NT2/D1 (cell line): ENCODE measurements at regions not wholly inside any gene's neighbourhood (a gene's known extent, or its start where the extent isn't known, plus 50 kb on each side); places are given as distances from the start of the nearest gene placed in this dataset.

Source experiments
- YY1 ChIP-seq: IDR thresholded peaks from 2 replicates; pipeline ENCODE4 v1.6.1; 2011; ENCODE audit not compliant: insufficient read length, insufficient read depth
- ZNF274 ChIP-seq: IDR thresholded peaks from 2 replicates; pipeline ENCODE4 v1.6.1; 2011; ENCODE audit warnings: mild to moderate bottlenecking, low read depth, low read length

GRCh38 chr6:26311012-26311384 lies 54.0 kb upstream of the BTN3A2 start:
- no peak for TF ChIP-seq ZNF274
- no peak for TF ChIP-seq YY1
